Breast epithelium (tissue), 3 donors: ENCODE measurements at regions not wholly inside any gene's neighbourhood (a gene's known extent, or its start where the extent isn't known, plus 50 kb on each side); places are given as distances from the start of the nearest gene placed in this dataset.

Source experiments
- POLR2A ChIP-seq: fragments of 450-650 bp; IDR thresholded peaks from one replicate; pipeline ENCODE4 v1.6.1; 2016; ENCODE audit warnings: antibody characterized with exemption, mild to moderate bottlenecking, moderate library complexity
- TF ChIP-seq, protein P1 (sequence below), 3 donors: fragments of 450-650 bp; IDR thresholded peaks; one replicate each; pipeline ENCODE4 v1.5.1; 2016 to 2017; ENCODE audit warnings: antibody characterized with exemption in 3 of 3, mild to moderate bottlenecking in 3 of 3, moderate library complexity in 3 of 3

DNA sequence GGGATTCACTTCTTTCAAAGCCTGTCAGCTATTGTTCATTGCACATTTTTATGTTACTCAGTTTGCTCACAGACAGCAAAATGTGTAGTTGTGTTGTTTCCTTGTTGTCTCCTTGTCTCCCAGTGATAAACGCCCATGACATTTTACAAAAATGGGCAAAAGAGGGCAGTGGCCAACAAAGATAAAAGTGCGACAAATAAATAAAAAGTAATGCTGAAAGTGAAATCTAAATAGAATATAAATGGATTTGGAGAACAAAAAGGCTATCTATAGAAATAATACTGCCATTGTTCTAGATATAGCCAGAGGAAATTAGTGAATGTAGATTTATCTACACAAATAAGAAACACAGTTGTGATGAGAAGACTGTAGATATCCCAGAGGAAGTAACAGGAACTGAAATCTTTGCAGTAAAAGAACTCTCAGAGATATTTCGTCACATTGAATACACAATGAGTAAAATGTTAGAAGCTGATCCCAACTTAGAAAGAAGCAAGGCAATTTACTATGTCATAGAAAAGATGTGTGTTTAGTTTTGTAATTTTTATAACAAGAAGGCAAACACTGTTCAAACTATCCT is 1186.2 kb upstream of the FAM98A start:
- TF ChIP-seq, protein P1, sequence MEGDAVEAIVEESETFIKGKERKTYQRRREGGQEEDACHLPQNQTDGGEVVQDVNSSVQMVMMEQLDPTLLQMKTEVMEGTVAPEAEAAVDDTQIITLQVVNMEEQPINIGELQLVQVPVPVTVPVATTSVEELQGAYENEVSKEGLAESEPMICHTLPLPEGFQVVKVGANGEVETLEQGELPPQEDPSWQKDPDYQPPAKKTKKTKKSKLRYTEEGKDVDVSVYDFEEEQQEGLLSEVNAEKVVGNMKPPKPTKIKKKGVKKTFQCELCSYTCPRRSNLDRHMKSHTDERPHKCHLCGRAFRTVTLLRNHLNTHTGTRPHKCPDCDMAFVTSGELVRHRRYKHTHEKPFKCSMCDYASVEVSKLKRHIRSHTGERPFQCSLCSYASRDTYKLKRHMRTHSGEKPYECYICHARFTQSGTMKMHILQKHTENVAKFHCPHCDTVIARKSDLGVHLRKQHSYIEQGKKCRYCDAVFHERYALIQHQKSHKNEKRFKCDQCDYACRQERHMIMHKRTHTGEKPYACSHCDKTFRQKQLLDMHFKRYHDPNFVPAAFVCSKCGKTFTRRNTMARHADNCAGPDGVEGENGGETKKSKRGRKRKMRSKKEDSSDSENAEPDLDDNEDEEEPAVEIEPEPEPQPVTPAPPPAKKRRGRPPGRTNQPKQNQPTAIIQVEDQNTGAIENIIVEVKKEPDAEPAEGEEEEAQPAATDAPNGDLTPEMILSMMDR (IDR thresholded peaks at IDR 0.05) = no peak
- no peak for TF ChIP-seq POLR2A
